WTC11 (cell line): ENCODE measurements at regions not wholly inside any gene's neighbourhood (a gene's known extent, or its start where the extent isn't known, plus 50 kb on each side); places are given as distances from the start of the nearest gene placed in this dataset.

Experiments
- GABPB1 ChIP-seq: sonication (generic); formaldehyde crosslinking; IDR thresholded peaks from 2 replicates; pipeline ENCODE4 v1.8.1; 2023; ENCODE audit warnings: mild to moderate bottlenecking, missing genetic modification reagents
- TCF7 ChIP-seq: sonication (generic); formaldehyde crosslinking; IDR thresholded peaks from 2 replicates; pipeline ENCODE4 v1.8.0; 2022; ENCODE audit warnings: mild to moderate bottlenecking, low read depth, missing genetic modification reagents, moderate library complexity
- ZSCAN18 ChIP-seq: fragments of 250-450 bp; sonication (Bioruptor Pico); IDR thresholded peaks from 2 replicates; pipeline ENCODE4 v2.1.2; 2022; ENCODE audit warnings: mild to moderate bottlenecking, moderate library complexity
- TF ChIP-seq, protein P1 (sequence below): fragments of 200-600 bp; IDR thresholded peaks from 2 replicates; pipeline ENCODE4 v1.8.0; 2022; ENCODE audit warnings: antibody characterized with exemption
- TF ChIP-seq, protein P2 (sequence below): sonication (generic); formaldehyde crosslinking; IDR thresholded peaks from 2 replicates; pipeline ENCODE4 v1.8.1; 2022; ENCODE audit warnings: low read depth, mild to moderate bottlenecking, moderate library complexity, missing genetic modification reagents, borderline replicate concordance

DNA sequence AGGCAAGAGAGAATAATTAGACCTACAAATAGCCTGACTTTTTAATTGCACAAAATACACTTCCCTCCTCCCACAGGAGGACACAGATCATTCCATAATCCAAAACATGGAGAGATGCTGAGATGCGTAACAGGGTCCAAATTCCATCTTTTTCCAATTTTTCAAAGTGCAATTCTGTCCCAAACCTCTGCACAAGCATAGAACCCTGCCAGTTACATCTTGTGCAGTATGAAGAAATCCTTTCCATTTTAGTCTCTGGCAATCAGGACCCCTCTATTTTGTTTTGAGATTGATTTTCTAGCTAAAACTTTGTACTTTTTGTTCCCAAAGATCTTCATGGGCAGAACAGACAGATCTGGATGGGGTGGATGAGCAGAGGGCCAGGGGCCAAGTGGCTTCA is 209.2 kb downstream of the B3GLCT start:
- TF ChIP-seq ZSCAN18 (CRISPR knock-in tag) (no peak), GABPB1 (CRISPR knock-in tag) (no peak), TCF7 (CRISPR knock-in tag) (no peak)
- TF ChIP-seq, protein P1, sequence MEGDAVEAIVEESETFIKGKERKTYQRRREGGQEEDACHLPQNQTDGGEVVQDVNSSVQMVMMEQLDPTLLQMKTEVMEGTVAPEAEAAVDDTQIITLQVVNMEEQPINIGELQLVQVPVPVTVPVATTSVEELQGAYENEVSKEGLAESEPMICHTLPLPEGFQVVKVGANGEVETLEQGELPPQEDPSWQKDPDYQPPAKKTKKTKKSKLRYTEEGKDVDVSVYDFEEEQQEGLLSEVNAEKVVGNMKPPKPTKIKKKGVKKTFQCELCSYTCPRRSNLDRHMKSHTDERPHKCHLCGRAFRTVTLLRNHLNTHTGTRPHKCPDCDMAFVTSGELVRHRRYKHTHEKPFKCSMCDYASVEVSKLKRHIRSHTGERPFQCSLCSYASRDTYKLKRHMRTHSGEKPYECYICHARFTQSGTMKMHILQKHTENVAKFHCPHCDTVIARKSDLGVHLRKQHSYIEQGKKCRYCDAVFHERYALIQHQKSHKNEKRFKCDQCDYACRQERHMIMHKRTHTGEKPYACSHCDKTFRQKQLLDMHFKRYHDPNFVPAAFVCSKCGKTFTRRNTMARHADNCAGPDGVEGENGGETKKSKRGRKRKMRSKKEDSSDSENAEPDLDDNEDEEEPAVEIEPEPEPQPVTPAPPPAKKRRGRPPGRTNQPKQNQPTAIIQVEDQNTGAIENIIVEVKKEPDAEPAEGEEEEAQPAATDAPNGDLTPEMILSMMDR, result no peak
- TF ChIP-seq, protein P2, sequence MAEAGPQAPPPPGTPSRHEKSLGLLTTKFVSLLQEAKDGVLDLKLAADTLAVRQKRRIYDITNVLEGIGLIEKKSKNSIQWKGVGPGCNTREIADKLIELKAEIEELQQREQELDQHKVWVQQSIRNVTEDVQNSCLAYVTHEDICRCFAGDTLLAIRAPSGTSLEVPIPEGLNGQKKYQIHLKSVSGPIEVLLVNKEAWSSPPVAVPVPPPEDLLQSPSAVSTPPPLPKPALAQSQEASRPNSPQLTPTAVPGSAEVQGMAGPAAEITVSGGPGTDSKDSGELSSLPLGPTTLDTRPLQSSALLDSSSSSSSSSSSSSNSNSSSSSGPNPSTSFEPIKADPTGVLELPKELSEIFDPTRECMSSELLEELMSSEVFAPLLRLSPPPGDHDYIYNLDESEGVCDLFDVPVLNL, result no peak
